Epidermal melanocyte (primary cell): ENCODE measurements at regions not wholly inside any gene's neighbourhood (a gene's known extent, or its start where the extent isn't known, plus 50 kb on each side); places are given as distances from the start of the nearest gene placed in this dataset.
"Not testable (repeated sequence)": the region's sequence is repeated elsewhere in the genome, so short reads cannot be mapped to it uniquely, and the experiment has no call there.

Experiments
- DNase-seq: peaks from one replicate; pipeline ENCODE4 v3.0.0; 2011; ENCODE audit warnings: low spot score; ENCODE audit not compliant: insufficient read length

GRCh38 chr17:52930581-52930980 lies 772.1 kb upstream of the CA10 start:
- no peak for DNase-seq

- DNase-seq = no peak
Measured at GRCh38 chr17:52930145-52930544, 771.6 kb upstream of the CA10 start.

DNA sequence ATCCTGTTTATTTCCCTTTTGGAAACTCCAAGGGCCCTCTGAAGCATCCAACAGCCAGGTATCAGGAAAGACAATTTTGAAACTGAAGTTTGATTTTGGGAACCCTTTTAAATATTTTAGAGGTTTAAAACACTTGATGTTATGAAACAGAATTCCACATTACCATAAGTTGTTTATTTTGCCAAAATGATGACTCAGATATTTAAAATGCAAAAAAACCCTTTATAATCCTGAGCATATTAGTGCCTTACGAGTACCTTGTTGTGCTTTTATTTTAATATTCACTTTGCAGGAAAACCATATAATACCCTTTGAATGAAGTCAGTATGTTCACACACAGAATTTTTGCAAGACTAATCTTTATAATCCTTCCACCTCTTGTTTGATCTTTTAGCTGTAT lies 765.1 kb upstream of the CA10 start:
- no peak for DNase-seq

- DNase-seq = no peak
Measured at GRCh38 chr17:52899235-52899634, 740.7 kb upstream of the CA10 start.

- DNase-seq = no peak
Measured at GRCh38 chr17:52895272-52895671, 736.8 kb upstream of the CA10 start.

- DNase-seq = no peak
Measured at GRCh38 chr17:52892334-52892733, 733.8 kb upstream of the CA10 start.

GRCh38 chr17:52885882-52886281 lies 727.4 kb upstream of the CA10 start:
- DNase-seq = no peak

DNA sequence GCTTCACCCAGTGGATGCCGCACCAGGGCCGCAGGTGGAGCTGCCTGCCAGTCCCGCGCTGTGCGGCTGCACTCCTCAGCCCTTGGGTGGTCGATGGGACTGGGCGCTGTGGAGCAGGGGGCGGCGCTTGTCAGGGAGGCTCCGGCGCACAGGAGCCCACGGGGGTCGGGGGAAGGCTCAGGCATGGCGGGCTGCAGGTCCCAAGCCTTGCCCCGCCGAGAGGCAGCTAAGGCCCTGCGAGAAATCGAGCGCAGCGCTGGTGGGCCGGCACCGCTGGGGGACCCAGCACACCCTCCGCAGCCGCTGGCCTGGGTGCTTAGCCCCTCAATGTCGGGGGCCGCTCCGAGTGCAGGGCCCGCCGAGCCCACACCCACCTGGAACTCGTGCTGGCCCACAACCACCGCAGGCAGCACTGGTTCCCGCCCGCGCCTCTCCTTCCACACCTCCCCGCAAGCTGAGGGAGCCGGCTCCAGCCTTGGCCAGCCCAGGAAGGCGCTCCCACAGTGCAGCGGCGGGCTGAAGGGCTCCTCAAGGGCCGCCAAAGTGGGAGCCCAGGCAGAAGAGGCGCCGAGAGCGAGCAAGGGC lies 725.5 kb upstream of the CA10 start:
- not testable (repeated sequence) for DNase-seq

DNA sequence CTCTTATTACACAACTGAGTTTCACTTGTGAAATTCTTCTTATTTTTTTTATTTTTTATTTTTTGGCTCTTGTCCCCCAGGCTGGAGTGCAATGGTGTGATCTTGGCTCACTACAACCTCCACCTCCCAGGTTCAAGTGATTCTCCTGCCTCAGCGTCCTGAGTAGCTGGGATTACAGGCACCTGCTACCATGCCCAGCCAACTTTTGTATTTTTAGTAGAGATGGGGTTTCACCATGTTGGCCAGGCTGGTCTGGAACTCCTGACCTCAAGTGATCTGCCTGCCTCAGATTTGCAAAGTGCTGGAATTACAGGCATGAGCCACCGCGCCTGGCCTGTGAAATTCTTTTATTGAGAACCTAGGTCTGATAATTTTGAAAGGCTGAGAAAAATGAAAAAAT lies 688.3 kb upstream of the CA10 start:
- DNase-seq = not testable (repeated sequence)

DNA sequence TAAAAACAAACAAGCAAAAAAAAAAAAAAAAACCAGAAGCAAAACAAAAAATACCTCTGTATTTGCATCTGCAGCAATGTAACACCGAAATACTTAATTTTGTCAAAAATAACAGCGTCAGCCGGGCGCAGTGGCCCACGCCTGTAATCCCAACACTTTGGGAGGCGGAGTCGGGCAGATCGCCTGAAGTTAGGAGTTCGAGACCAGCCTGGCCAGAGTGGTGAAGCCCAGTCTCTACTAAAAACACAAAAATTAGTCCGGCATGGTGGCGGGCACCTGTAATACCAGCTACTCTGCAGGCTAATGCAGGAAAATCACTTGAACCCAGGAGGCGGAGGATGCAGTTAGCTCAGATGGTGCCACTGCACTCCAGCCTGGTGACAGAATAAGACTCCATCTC lies 683.5 kb upstream of the CA10 start:
- DNase-seq = no peak

GRCh38 chr17:52837492-52837891 lies 679.0 kb upstream of the CA10 start:
- DNase-seq = no peak

GRCh38 chr17:52831536-52831935 lies 673.0 kb upstream of the CA10 start:
- no peak for DNase-seq

DNA sequence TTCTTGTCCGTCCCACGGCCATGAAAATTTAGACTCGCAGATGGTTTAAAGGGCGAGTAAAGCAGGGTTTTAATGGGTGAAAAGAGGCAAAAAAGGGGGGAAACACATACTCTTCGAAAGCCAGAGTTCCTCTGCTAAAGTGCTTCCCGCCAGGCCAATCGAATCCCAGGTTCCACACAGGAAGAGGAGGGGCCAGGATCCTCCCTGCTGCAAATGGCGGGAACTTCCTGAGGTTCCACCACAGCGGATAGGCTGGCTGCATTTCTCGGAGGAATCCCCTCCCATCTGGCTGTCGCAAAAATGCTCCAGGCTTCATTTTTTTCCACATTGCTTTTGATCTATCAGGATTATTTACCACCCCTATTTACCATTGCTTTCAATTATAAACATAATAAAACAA lies 670.1 kb upstream of the CA10 start:
- DNase-seq = no peak

DNA sequence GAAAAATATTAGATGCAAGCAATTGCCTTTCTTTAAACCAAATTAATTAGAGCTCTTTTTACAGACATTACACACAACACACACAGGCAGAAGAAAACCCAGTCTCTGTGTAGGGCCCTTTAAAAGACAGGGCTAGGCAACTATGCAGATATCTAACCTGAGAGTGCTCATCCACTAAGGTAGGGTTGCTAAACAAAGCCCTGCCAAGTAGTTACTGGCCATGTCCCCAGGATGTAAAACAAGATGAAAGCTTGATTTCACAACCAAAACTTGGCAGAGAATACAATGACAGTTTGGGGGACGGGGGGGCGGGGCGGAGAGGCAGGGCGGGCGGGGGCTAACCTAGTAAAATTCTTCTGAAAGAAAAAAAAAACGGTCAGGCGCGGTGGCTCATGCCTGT lies 669.0 kb upstream of the CA10 start:
- DNase-seq = no peak

- no peak for DNase-seq
Measured at GRCh38 chr17:52824542-52824941, 666.0 kb upstream of the CA10 start.

DNA sequence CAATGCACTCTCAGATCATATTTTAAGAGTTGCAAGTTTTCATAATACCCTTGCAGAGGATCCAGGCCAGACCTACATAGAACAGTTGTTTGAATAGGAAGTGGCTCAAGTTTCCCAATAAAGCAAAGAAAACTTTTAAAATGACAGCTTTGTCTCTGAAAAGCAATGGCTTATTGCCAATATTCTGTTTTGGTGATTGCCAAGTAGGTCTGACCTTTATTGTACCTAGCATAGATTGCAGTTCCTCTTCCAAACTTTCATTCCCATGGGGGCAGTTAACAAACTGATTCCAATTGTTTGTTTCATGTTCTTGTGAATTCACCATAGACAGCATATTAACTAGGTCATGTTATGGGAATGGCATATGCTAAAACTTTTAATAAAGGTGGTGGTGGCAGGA lies 664.6 kb upstream of the CA10 start:
- DNase-seq = no peak

DNA sequence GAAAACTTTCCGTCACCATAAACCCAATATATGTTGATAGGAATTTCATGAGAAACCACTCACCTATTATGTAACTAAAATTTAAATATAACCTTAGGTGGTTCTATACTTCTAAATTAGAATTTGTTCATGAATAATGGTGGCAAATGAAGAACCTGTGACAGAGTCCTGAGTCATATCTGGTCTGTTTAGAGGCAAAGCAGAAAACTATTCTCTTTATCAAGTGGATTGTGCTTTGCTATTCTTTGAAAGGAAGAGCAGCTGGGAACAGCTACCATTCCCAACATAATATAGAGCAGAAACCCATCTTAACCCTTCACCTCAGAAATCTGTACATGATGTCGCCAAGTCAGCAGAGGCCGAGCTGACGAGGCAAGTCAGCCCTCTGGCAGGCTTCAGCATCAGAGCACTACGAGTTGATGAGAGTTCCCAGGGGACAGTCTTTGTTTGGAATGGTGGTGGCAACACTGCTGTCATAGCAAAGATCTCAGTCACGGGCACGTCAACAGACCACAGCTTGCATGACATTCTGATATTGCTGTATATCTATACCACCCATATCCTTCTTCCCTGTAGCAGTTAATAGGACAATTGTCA lies 631.9 kb upstream of the CA10 start:
- no peak for DNase-seq

DNA sequence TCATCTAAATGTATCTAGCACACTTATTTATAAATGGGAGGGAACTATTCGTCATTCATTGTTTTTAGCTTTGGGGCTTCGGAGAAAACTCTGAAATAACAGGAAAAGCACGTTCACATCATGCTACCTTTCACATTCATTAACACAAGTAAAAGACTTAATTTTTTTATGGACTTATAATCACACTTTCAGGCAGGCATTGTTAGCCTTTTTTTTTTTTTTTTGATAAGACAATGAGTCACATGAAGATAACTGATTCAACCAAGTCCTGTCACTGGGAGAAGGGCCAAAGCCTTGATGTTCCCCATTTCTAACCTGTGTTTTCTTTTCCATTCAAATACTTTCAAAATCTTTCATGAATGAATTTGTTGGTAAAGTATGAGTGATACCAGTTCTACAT lies 631.3 kb upstream of the CA10 start:
- no peak for DNase-seq

- DNase-seq = no peak
Measured at GRCh38 chr17:52776234-52776633, 617.7 kb upstream of the CA10 start.

- DNase-seq = no peak
Measured at GRCh38 chr17:52762794-52763167, 604.3 kb upstream of the CA10 start.

GRCh38 chr17:52762147-52762793 lies 603.8 kb upstream of the CA10 start:
- DNase-seq = no peak

GRCh38 chr17:52759864-52760263 lies 601.4 kb upstream of the CA10 start:
- DNase-seq = no peak

GRCh38 chr17:52758481-52758880 lies 600.0 kb upstream of the CA10 start:
- no peak for DNase-seq
